Gastroesophageal sphincter (tissue), 4 donors: ENCODE measurements at regions not wholly inside any gene's neighbourhood (a gene's known extent, or its start where the extent isn't known, plus 50 kb on each side); places are given as distances from the start of the nearest gene placed in this dataset.
A peak's percentile ranks its signal among the peaks of the same experiment; 100 is the strongest.

Experiments used
- ATAC-seq: fragments of 150-250 bp; one replicate; pipeline ENCODE4 v1.9.1; 2016; ENCODE audit warnings: mild to moderate bottlenecking, moderate library complexity
- H3K27ac ChIP-seq, 4 donors: fragments of 200-600 bp; sonication (generic) in 3 of 4; 1 replicate in 3 of 4; 2 replicates in 1 of 4; pipeline ENCODE4 v1.5.1; 2016 to 2019
- H3K27me3 ChIP-seq: fragments of 200-600 bp; sonication (generic); one replicate; pipeline ENCODE4 v1.5.1; 2019
- H3K36me3 ChIP-seq, 2 donors: fragments of 200-600 bp; sonication (generic); one replicate each; pipeline ENCODE4 v1.5.1; 2019; ENCODE audit warnings: control low read depth in 1 of 2
- H3K4me1 ChIP-seq, 3 donors: fragments of 200-600 bp; sonication (generic); 1 replicate in 2 of 3; 2 replicates in 1 of 3; pipeline ENCODE4 v1.5.1; 2016 to 2019; ENCODE audit warnings: control low read depth in 2 of 3
- H3K4me3 ChIP-seq, 2 donors: fragments of 200-600 bp; sonication (generic); one replicate each; pipeline ENCODE4 v1.5.1; 2019; ENCODE audit warnings: mild to moderate bottlenecking in 1 of 2, moderate library complexity in 1 of 2
- H3K9me3 ChIP-seq, 3 donors: fragments of 200-600 bp; sonication (generic); one replicate each; pipeline ENCODE4 v1.5.1; 2017 to 2019; ENCODE audit warnings: control low read depth in 2 of 3
- CTCF ChIP-seq, 4 experiments: fragments of 200-600 bp in 2 of 4; fragments of 450-650 bp in 2 of 4; sonication (generic) in 1 of 4; IDR thresholded peaks; one replicate each; pipeline ENCODE4 v1.5.1; 2017 to 2019; ENCODE audit warnings: antibody characterized with exemption in 4 of 4, mild to moderate bottlenecking in 2 of 4, moderate library complexity in 2 of 4
- EP300 ChIP-seq: sonication (generic); formaldehyde crosslinking; IDR thresholded peaks from one replicate; pipeline ENCODE4 v1.6.1; 2017; ENCODE audit warnings: antibody characterized with exemption, mild to moderate bottlenecking
- POLR2A ChIP-seq, 2 donors: fragments of 450-650 bp; IDR thresholded peaks; one replicate each; pipeline ENCODE4 v1.6.1; 2017; ENCODE audit warnings: antibody characterized with exemption in 2 of 2, mild to moderate bottlenecking in 2 of 2, moderate library complexity in 1 of 2
- POLR2AphosphoS5 ChIP-seq: sonication (generic); formaldehyde crosslinking; IDR thresholded peaks from one replicate; pipeline ENCODE4 v1.6.1; 2017; ENCODE audit warnings: antibody characterized with exemption
- WGBS, 2 donors: methylation state at CpG; one replicate each; pipeline ENCODE4 v1.1.5; 2018; ENCODE audit warnings: low coverage in 1 of 2; 5-methylcytosine and 5-hydroxymethylcytosine counted together

DNA sequence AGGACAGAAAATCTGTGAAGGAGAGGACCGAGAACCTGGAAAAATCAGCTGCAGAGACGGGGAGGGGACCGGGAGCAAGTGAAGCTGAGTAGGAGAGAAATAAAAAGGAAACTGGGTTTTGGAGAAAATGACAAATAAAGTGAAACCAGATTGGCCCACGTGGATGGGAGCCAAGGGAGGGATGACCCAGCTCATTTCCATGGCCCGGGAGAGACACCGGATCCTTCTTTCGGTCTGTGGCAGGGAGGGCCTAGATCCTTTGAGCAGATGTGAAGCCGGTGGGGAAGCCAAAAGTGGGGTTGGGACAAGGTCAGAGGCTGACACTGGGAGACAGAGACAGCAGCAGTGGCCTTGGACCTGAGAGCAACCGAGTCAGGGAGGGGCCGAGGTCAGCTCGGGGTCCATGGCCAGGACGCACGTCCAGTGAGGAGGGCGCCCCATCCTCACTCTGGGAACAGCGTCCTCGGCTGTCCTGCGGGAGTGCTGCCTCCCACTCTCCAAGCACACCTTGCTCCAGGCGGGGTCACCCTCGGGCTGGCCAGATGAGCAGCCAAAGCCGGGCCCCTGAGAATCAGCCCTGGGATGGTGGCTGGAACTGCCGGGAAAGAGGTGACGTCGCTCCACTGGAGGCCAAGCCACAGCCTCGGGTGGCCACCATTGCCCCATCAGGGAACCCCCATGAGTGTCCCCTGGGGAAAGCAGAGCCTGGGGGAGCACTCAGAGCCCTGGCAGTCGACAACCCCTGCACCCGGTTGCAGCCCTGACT, 50.8 kb upstream of the CDR2 start:
- H3K4me1 ChIP-seq, result peaks cover 0 to 26% (median 5%) of the 10 kb centered on the region in 3 donors
- H3K27ac ChIP-seq, result peak overlapping the region; percentile 40 to 82 (median 78)
- peaks cover 0 to 69% of the 10 kb centered on the region in 2 donors for H3K36me3 ChIP-seq
- no peaks in the 10 kb centered on the region for H3K9me3 ChIP-seq
- peak overlapping the region in 1 of 2 donors; percentile 28 for H3K4me3 ChIP-seq
- 44% methylated on average over 6 of the region's 26 CpGs; no CpG with 5 or more reads in 1 of the 2 donors for WGBS, 2 donors
- H3K27me3 ChIP-seq, result no peaks in the 10 kb centered on the region
- TF ChIP-seq CTCF (IDR thresholded peaks at IDR 0.05) (no peak), POLR2AphosphoS5 (no peak), EP300 (no peak), POLR2A (IDR thresholded peaks at IDR 0.05) (no peak)
- peak; percentile 46 for ATAC-seq

GRCh38 chr16:22424161-22424937, 49.9 kb upstream of the CDR2 start:
- Histone ChIP-seq H3K27me3 (no peaks in the 10 kb centered on the region), H3K36me3 (peaks cover 0 to 71% of the 10 kb centered on the region in 2 donors), H3K9me3 (no peaks in the 10 kb centered on the region), H3K4me1 (peaks cover 0 to 26% (median 5%) of the 10 kb centered on the region in 3 donors), H3K27ac (peak overlapping the region; percentile 40 to 82 (median 78)), H3K4me3 (peak overlapping the region in 1 of 2 donors; percentile 28)
- no peak for TF ChIP-seq POLR2AphosphoS5
- no peak for TF ChIP-seq POLR2A (IDR thresholded peaks at IDR 0.05)
- no peak for TF ChIP-seq CTCF (IDR thresholded peaks at IDR 0.05)
- TF ChIP-seq EP300, result no peak
- 32 to 43% methylated on average over 11 to 18 of the region's 22 CpGs for WGBS, 2 donors
- ATAC-seq, result peak; percentile 92
